ENCODE measurements at regions not wholly inside any gene's neighbourhood (a gene's known extent, or its start where the extent isn't known, plus 50 kb on each side); places are given as distances from the start of the nearest gene placed in this dataset.

DNA sequence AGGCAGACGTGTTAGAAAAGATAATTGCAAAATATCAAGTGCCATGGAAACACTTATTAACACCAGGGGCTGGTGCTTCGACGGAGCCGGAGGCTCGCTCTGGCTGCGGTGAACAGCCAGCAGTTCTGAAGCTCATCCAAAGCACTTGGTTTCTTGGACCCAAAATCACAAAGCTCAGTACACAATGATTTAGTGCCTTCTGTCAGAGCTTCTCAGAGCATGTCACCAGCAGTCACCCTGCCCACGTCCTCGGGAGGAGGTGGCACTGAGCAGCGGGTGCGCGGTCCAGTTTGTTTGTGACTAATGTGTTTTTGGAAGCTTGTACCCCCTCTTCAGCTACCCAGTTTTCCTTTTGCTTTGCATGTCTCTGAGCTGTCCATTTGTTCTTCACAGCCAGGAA, 58.7 kb upstream of the KIRREL3 start:
- no peak for ATAC-seq
- Histone ChIP-seq H3K9me3 (no peaks in the 10 kb centered on the region), H3K4me1 (no peaks in the 10 kb centered on the region), H3K4me3 (no peak overlapping the region), H3K4me2 (no peak overlapping the region), H3K27ac (no peak overlapping the region)
- no peak for DNase-seq (ENCODE audit: low read depth in 1 of 2, low spot score in 1 of 2)
- WGBS (ENCODE audit: missing lambda C conversion rate) = 89% methylated on average over 6 of the region's 11 CpGs
- TF ChIP-seq GATA3 (IDR thresholded peaks at IDR 0.05; ENCODE audit: borderline replicate concordance) (no peak), NFE2L2 (conservative IDR thresholded peaks at IDR 0.05; ENCODE audit: low read length) (no peak), FOSB (CRISPR knock-in tag; IDR thresholded peaks at IDR 0.05) (no peak), ESRRA (IDR thresholded peaks at IDR 0.05; ENCODE audit: borderline replicate concordance, low read length) (no peak), ZNF302 (CRISPR knock-in tag; IDR thresholded peaks at IDR 0.05) (no peak), MAFK (IDR thresholded peaks at IDR 0.05; ENCODE audit: partially characterized antibody) (no peak), RCOR1 (IDR thresholded peaks at IDR 0.05; ENCODE audit: low read depth, low read length) (no peak), HDAC2 (IDR thresholded peaks at IDR 0.05) (no peak), ZFP36 (IDR thresholded peaks at IDR 0.05; ENCODE audit: borderline replicate concordance, partially characterized antibody) (no peak), RAD21 (conservative IDR thresholded peaks at IDR 0.05 in 1 of 2, IDR thresholded peaks at IDR 0.05 in 1 of 2) (no peak), PHF8 (IDR thresholded peaks at IDR 0.05; ENCODE audit: borderline replicate concordance, low read depth) (no peak), KDM5A (IDR thresholded peaks at IDR 0.05) (no peak), KDM1A (IDR thresholded peaks at IDR 0.05; ENCODE audit: low read depth) (no peak), FOSL2 (IDR thresholded peaks at IDR 0.05) (no peak), FOSL2 (CRISPR knock-in tag; IDR thresholded peaks at IDR 0.05) (no peak)
- TF ChIP-seq, protein P1, sequence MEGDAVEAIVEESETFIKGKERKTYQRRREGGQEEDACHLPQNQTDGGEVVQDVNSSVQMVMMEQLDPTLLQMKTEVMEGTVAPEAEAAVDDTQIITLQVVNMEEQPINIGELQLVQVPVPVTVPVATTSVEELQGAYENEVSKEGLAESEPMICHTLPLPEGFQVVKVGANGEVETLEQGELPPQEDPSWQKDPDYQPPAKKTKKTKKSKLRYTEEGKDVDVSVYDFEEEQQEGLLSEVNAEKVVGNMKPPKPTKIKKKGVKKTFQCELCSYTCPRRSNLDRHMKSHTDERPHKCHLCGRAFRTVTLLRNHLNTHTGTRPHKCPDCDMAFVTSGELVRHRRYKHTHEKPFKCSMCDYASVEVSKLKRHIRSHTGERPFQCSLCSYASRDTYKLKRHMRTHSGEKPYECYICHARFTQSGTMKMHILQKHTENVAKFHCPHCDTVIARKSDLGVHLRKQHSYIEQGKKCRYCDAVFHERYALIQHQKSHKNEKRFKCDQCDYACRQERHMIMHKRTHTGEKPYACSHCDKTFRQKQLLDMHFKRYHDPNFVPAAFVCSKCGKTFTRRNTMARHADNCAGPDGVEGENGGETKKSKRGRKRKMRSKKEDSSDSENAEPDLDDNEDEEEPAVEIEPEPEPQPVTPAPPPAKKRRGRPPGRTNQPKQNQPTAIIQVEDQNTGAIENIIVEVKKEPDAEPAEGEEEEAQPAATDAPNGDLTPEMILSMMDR (IDR thresholded peaks at IDR 0.05) = no peak
- TF ChIP-seq, protein P2, sequence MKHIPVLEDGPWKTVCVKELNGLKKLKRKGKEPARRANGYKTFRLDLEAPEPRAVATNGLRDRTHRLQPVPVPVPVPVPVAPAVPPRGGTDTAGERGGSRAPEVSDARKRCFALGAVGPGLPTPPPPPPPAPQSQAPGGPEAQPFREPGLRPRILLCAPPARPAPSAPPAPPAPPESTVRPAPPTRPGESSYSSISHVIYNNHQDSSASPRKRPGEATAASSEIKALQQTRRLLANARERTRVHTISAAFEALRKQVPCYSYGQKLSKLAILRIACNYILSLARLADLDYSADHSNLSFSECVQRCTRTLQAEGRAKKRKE (CRISPR knock-in tag; IDR thresholded peaks at IDR 0.05; ENCODE audit: low read depth) = no peak
- TF ChIP-seq, protein P3, sequence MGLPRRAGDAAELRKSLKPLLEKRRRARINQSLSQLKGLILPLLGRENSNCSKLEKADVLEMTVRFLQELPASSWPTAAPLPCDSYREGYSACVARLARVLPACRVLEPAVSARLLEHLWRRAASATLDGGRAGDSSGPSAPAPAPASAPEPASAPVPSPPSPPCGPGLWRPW (IDR thresholded peaks at IDR 0.05) = no peak
- POLR2A ChIA-PET = no interaction called here
- CTCF ChIA-PET = interaction anchor here (0.9 to 1.4 kb wide), 3 partner anchors 11 to 44 kb away, joined by 3 read pairs; no protein-coding TSS in a partner anchor
- FAIRE-seq = no peak

DNA sequence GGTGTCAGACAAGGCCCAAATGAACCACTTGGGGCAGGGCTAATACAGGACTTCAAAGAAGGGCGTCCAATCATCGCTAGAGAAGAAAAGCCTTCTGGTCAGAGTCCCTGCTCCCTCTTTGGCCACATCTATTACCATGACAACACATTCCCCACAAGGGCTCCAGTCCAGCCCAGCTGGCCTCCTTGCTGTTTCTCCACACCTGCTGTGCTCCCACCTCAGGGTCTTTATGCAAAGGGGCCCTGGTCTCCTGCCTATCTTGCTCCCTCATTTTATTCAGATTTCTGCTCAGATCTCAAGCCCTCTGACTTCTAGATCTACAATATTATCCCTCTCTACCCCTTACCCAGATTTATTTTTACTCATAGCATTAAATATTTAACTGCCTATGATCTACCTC, 58.0 kb upstream of the KIRREL3 start:
- no peak for ATAC-seq
- 94% methylated on average over 2 of the region's 2 CpGs for WGBS (ENCODE audit: missing lambda C conversion rate)

More for the DNA sequence above, 58.0 kb upstream of the KIRREL3 start:
- TF ChIP-seq CBX8 (IDR thresholded peaks at IDR 0.05) = no peak
- no peak for TF ChIP-seq EHF (CRISPR knock-in tag; IDR thresholded peaks at IDR 0.05)
- TF ChIP-seq MYC (IDR thresholded peaks at IDR 0.05; ENCODE audit: borderline replicate concordance, low read length) = no peak
- TF ChIP-seq, protein P4, sequence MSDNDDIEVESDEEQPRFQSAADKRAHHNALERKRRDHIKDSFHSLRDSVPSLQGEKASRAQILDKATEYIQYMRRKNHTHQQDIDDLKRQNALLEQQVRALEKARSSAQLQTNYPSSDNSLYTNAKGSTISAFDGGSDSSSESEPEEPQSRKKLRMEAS (IDR thresholded peaks at IDR 0.05) = no peak
- TF ChIP-seq, protein P1 (IDR thresholded peaks at IDR 0.05) = no peak
- TF ChIP-seq, protein P5, sequence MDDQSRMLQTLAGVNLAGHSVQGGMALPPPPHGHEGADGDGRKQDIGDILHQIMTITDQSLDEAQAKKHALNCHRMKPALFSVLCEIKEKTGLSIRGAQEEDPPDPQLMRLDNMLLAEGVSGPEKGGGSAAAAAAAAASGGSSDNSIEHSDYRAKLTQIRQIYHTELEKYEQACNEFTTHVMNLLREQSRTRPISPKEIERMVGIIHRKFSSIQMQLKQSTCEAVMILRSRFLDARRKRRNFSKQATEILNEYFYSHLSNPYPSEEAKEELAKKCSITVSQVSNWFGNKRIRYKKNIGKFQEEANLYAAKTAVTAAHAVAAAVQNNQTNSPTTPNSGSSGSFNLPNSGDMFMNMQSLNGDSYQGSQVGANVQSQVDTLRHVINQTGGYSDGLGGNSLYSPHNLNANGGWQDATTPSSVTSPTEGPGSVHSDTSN (IDR thresholded peaks at IDR 0.05) = no peak
- no peak for TF ChIP-seq BHLHE40 (IDR thresholded peaks at IDR 0.05; ENCODE audit: low read depth, low read length)
- no peak for TF ChIP-seq KDM1A (IDR thresholded peaks at IDR 0.05; ENCODE audit: low read depth)
- TF ChIP-seq CEBPB (IDR thresholded peaks at IDR 0.05) = no peak
- TF ChIP-seq SMC3 (IDR thresholded peaks at IDR 0.05) = no peak
- TF ChIP-seq RCOR1 (IDR thresholded peaks at IDR 0.05; ENCODE audit: low read depth, low read length) = no peak
- no peak for TF ChIP-seq CHD4 (IDR thresholded peaks at IDR 0.05; ENCODE audit: borderline replicate concordance)
- no peak for TF ChIP-seq RFX5 (IDR thresholded peaks at IDR 0.05)
- TF ChIP-seq NR3C1 (IDR thresholded peaks at IDR 0.05) = no peak
- no peak for TF ChIP-seq JUNB (IDR thresholded peaks at IDR 0.05)
- TF ChIP-seq EHMT2 (IDR thresholded peaks at IDR 0.05; ENCODE audit: low read depth) = no peak
- no peak for TF ChIP-seq TP53 (CRISPR knock-in tag; IDR thresholded peaks at IDR 0.05)
- TF ChIP-seq EP300 (IDR thresholded peaks at IDR 0.05) = no peak
- no peak for TF ChIP-seq MAZ (IDR thresholded peaks at IDR 0.05; ENCODE audit: borderline replicate concordance, low read depth, low read length)
- POLR2A ChIA-PET = no interaction called here
- no peak overlapping the region for H3K4me2 ChIP-seq
- FAIRE-seq = no peak
- CTCF ChIA-PET = interaction anchor here (1.4 kb wide), 1 partner anchor 11 kb away, joined by 3 read pairs; no protein-coding TSS in a partner anchor
- H3K9me3 ChIP-seq = no peaks in the 10 kb centered on the region
- no peak for DNase-seq (ENCODE audit: low read depth in 1 of 2, low spot score in 1 of 2)
- H3K4me1 ChIP-seq = no peaks in the 10 kb centered on the region
- no peak overlapping the region for H3K4me3 ChIP-seq
- H3K27ac ChIP-seq = no peak overlapping the region
